ENCODE measurements at regions not wholly inside any gene's neighbourhood (a gene's known extent, or its start where the extent isn't known, plus 50 kb on each side); places are given as distances from the start of the nearest gene placed in this dataset.

DNA sequence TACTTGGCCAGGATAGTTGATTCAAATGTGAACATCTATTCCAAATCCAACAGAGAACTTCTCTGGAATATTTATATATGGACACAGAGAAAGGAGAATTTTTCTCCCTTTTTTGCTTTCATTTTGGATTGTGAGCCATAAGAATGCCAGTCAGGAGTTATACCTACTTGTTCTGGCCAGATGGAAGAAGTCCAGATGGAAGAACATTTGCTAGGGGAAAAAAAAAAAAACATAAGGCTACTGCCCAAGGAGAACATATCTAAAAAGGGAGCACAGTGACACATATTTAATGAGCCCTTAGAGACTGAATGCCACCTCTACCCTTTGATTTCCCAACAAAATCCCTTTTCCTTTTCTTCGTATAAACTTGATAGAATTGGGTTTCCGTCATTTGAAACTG lies 61.7 kb upstream of the PPP2R2B start:
- DNase-seq = no peak

DNA sequence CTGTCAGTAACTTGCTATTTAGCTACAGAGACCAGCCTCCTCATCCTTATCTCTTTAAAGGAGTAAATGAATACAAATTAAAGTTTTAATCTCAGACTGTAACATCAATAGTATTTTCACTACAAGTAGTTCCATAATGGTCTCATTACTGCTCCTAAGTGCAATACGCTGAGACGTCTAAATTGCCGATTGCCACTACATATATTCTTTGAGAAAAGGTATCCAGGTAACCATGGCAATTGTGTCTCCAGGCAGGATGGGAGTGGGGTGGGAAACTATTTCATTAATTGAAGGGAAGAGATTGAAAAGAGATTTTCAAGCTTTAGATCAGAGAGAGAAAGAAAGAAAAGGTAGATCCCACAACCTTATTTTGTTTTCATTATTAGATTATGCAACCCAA lies 65.5 kb upstream of the PPP2R2B start:
- DNase-seq = no peak

DNA sequence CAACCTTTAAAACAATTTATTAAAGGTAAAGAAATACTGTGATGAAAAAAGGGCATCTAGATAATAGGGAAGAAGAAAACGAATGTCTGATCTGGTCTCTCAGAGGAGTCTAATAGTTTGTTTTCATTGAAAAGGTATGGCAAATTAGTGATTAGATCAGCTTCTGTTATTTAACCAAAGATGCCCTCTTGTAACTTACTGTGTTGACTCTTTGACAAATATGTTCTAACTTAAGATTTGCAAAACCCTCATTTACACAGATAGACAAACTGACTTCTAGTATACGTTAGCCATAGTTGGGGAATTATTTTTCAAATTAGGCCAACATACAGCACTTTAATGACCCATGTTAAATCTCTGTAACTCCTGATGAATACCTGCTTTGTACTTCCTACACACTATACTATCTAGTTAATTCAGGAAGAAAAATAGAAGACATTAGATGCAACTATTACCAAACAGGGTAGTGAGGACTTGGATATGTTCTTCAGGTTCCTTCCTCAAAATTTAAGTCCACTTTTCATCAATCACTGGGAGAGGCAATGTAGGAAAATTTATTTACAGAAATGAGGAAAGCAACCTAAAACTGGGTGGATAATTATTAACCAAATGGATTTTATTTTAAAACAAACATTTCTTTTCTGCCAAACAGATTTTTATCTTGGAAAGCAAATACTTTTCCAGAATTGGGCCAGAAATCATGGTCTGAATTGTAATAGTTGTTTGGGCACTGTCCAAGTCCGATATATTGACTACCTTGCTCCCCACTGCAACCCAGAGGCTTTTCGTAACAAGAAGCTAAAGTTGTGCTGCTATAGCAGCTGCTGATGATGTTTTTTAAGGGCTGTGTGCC lies 66.4 kb upstream of the PPP2R2B start:
- DNase-seq = no peak

DNA sequence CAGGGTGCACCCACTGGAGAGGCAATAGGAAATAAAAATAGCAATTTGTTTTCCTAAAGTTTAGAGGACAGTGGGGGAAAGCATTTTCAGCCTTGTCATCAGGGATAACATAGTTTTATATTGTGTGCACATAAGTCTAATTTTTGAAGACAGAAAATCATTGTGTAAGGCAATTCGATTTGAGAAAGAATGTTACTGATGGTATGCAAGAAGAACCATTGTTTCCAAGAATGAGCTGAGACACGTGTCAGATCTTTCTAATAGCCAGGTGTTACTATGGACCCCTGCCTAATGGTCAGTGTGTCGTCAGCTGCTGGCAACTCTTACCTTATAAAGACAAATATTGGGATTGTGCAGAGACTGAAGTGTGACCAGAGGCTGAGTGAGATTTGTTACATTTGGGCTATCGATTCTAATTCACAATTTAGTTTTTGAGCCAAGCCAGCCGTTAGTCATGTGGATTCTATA lies 67.1 kb upstream of the PPP2R2B start:
- DNase-seq = no peak

DNA sequence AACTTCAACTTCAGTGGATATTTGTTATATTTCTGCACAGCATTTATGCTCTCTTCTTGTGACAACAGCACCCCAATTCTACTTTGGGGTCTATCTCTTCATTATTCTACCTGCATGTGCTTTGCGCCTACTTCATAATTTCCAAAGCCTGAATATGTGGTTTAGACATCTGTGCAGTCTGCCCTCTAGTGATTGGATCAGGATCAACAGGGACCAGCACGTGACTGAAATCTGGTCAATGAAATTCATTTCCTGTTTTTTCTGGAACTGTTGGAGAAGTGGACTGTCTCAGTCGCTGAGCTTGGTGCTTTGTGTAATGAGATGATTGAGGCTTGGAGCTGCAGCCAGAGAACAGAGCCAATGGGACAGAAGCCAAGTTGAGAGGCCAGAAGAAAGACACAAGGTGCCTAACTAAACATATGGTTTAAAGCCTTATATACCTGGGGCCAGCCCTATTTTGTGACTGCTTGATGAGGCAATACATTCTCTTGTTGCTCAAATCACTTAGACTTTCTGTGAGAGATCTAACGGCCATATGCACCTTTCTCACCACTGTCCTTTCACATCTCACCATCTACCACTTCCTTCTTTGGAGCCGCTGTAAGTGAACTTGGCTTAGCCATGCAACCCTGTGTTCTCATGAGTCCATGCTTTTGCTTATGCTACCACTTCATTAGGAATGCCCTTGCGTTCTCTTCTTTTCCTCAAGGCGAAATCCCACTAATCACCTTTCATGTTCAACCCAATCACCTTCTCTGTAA lies 68.8 kb upstream of the PPP2R2B start:
- no peak for DNase-seq

DNA sequence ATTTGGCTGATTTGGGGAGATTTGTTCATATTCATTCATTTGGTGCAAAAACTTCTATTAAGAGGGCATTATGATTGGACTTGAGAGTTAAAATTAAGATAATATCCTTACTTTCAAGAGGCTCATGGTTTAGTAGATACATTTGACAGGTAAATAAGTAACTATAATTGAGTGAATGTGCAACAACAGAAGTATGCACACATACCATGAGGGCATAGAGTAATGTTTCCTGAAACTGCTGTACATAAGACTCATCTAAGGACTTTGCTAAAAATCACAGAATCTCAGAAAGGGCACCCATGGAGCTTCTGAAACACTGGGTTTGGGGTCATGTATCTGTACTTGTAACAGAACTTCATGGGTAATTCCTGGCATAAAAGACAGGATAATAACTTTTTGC lies 70.1 kb upstream of the PPP2R2B start:
- DNase-seq = no peak

DNA sequence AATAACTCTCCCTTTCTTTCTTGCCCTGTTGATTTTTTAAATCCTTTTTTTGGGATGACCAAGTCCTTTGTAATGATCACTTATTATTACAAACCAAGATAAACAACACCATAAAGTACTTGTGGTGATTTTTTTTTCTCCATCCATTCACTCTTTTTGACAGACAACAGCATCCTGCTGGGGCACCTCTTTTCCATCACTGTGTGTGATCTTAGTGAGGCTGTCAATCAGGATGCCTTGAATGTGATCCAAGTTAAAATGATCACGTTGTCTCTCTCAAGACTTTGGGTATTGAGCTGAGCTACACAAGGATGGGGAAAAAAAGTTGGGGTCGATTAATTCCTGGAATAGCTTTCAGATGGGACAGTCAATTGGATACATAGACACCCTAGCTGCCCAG lies 73.6 kb upstream of the PPP2R2B start:
- no peak for DNase-seq

DNA sequence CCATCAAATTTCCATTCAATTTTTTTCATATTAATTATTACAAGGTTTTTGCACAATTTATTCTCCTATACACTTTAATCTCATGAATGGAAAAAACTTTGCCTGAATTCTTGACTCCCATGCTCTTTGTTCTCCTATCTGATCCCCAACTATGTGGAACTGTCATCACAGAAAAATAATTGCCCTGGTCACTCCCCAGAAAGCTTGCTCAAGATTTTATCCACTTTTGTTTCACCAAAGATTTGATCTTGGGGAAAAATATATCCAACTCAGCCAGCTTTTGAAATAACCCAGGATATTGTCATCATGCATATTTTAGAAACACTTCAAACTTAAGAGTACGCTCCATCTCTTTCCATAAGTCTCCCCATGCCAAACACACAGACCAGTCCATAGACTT lies 77.7 kb upstream of the PPP2R2B start:
- no peak for DNase-seq

DNA sequence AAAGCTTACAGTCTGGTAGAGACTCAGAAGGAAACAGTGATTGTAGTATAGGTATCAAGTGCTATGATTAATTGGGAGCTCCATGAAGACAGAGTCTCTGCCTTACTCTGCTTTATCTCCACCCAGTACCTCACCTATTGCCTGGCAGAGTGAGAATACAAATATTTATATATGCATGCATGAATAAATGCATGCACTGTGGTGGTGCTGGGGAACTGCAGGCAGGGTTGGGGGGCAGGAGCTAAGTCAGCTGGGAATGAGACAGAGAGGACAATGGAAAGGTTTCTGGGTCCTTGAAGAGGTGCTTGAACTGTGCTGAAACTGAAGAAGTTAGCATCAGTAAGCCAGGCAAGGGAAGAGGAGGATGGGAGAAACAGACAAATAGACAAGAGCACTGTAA lies 80.8 kb upstream of the PPP2R2B start:
- DNase-seq = no peak

DNA sequence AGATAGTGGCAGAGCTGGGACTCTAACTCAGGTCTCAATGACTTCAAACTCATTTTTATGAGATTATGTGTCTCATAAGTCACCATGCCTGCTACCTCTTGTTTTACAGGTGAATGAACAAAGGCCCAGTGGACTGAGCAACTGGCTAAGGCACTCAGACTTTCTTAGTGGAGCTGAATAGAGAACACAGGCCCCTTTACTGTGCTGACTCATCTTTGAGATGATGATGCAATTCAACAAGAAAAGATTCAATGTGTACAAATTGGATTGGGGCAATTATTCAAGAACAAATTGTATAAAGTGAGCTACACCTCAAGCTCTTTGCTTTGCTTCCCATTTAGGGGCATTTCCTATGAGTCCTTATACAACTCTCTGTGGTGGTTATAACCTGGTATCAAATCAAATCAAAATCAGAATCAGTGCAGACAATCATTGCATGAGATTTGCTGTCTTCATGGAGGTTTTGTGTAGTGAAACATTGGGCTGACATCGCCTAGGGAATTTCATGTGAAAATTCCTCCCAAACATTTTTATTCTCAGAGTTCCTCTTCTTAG lies 84.3 kb upstream of the PPP2R2B start:
- no peak for DNase-seq

DNA sequence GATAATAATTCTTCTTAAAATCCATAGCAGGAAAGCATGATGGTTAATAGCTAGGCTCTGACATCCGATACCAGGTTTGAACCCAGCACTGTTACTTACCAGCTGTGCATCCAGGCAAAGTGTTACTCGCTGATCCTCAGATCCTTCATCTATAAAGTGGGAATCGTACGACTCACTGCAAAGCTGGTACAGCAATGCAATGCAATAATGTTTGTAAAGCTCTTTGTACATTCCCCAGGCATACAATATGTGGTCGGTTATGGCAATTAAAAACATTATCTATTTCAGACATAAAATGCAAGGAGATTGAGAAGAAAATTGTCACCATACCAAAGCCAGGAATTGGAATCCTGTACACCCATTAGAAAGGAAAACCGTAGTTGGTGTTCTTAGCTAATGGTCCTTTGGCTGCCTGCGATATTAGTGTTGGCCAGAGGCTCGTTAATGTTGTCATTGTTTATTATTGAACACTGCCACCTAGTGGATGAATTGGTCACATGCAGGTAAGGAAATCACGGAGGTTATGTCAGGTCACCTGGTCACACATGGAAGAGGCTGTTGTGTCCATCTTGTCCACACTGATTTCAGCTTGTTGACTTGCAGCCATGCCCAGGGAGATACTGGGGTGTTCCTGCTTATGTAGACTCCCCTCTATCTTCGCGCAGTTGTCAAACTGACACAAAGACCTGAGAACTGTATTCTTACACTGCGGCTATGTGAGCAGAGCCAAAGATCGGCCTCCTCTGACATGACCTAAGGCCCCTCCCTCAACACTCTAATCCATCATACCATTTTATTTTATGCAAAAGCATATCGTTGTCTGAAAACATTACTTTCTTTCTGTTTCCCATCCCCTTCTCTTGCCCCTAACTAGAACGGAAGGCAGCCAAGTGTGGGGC lies 87.5 kb upstream of the PPP2R2B start:
- peak; percentile 85 for DNase-seq

DNA sequence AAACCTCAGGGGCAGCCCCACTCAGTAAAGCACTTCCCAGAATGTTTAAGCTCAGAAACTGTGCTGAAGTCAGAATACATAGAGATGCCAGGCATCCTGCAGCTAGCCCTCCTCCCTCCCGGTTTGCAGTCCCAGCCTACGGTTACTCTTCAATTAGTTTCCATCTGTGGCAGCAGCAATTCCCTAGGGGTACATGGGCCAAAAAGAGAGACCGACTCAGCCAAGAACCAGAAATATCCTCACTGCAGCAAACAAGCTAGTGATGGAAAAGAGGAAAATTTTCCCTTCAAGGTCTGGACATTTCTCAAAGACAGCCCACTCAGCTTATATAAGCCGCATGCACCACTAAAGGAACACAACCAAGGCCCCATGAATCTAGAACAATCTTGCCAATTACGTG lies 89.1 kb upstream of the PPP2R2B start:
- no peak for DNase-seq

DNA sequence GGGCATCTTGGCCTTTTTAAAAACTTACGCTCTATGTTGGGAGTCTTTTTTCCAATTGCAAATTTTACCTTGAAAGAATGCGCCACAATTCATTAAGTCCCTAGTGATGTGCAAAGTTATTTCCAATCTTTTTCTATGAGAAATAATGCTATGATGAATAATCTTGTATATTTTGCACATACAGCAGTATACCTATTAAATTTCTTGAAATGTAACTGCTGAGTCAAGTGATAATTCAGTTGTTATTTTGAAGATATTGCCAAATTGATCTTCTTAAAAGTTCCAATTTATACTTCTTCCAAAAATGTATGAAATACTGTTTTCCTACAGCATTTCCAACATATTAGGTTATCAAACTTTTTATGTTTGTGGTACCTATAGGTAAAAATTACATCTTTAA lies 92.8 kb upstream of the PPP2R2B start:
- no peak for DNase-seq

DNA sequence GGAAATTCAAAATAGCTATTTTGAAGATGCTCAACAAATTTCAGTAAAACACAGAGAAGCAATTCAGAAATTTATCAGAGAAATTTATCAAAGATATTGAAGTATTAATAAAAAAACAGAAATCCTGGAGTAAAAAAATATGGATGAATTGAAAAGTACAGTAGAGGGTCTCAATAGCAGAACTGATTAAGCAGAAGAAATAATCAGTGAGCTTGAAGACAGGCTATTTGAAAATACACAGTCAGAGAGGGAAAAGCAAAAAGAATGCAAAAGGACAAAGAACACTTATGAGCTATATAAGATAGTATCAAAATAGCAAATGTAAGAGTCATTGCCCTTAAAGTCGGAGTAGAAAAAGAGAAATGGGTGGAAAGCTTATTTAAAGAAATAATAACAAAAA lies 107.9 kb upstream of the PPP2R2B start:
- no peak for DNase-seq

DNA sequence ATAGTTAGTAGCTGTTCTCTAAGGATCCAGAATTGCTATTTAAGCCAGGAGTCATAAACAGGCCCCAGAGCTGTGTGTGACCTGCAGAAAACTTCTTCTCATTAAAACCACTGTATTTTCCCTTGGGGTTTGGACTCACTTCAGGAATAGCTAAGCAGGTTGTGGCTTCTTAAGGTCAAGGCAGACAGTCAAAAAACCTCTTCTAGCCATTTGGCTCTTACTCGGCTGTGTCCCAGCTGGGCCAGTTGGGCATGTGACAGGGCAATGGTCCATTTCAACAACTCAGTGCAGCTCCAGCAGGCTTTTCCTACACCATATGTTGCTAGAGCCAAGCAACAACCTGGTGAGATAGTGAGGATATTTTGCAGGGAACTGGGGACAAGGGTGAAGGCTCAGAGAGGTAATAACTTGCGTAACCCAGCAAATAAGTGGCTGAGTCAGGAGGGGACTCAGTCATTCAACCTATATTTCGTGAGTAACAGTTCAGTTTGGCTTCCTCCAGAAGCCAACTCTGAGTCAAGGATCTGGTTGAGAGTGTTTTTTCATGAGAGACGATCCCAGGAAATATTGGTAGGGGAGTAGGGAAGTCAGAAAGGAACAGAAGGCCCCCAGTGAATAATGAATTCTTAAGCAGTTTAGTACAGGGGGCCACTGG lies 115.4 kb upstream of the PPP2R2B start:
- DNase-seq = no peak

DNA sequence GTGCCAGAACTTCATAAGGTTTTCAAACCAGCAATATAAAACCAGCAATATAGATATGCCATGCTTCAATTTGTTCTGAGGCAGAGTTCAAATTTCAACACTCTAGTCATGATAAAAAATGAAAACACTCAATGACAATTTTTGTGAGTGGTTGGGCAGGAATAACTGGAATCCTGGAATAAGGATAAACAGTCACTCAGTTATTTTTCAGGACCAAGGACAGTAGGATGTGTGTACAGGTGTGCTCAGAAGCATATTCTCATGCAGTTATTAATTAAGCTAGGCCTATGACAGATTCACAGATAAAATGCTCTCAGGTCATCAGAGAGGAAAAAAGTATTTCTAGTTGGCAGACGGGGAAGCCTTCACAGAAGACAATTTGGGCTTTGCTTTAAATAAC lies 117.3 kb upstream of the PPP2R2B start:
- no peak for DNase-seq

DNA sequence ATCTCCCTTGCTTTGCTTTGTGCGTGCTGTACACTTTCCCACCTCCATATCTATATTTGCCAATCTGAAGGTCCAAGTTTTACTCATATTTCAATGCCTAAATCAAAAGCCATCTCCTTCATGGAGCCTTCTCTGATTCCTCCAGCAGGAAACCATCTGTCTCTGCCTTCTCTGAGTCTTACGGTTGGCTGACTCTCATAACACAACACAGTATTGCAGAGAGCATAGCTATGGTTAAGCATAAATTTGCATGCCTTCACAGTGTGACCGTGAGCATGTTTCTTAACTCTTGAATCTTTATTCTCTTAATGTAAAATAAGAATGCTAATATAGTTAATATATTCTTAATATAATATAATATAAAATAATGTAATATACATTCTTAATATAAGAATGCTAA lies 136.8 kb upstream of the PPP2R2B start:
- DNase-seq = no peak

DNA sequence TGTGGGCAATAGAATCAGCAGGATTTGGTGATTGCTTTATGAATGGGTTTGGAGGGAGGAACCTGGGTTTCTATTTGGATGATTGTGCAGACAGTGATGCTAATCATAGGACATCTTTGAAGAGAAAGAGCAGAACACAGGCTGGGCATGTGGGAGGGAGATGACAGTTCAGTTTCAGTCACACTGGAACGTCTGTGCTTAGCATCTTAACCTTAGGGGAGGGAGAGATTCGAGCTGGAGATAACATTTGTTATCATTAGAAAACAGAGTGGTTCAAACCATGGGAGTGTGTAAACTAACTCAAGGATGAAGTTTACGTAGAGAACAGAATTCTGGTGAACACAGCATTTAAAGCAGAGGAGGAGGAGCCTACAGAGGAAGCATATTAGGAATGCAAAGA lies 138.6 kb upstream of the PPP2R2B start:
- no peak for DNase-seq

DNA sequence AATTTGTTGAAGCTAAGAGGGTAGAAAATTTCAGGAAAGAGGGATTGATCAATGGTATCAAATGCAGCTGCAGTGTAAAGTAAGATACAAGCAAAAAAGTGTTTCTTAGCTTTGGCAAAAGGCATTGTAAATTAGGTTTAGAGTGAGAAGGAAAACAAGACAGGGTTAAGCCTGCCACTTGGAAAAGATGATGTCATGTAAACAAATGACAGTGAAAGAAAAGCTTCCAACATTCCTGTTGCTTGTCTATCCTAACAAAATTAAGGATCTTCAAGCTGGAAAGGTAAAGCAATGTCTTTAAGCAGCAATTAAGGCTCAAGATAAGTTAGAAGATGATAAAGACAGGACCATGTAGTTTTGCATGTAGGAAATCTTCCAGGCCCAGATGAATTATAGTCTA lies 139.1 kb upstream of the PPP2R2B start:
- DNase-seq = no peak

DNA sequence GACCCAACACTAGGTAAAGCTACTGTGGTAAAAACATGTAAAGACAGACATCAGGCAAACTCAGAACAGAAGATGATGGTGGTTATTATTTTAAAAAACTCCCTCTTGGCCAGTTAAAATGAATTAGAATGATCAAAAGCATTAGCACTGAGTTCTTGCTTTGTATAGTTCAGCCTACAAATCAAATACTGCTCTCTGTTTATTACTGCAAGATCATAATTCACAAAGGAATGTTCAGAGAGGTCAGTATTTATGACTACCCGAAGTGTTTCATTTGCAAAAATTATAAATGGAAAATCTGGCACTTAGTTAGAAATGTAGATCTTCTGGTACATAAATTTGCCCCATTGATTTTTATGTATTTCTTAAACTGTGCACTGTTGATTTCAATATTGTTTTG lies 140.3 kb upstream of the PPP2R2B start:
- DNase-seq = no peak

DNA sequence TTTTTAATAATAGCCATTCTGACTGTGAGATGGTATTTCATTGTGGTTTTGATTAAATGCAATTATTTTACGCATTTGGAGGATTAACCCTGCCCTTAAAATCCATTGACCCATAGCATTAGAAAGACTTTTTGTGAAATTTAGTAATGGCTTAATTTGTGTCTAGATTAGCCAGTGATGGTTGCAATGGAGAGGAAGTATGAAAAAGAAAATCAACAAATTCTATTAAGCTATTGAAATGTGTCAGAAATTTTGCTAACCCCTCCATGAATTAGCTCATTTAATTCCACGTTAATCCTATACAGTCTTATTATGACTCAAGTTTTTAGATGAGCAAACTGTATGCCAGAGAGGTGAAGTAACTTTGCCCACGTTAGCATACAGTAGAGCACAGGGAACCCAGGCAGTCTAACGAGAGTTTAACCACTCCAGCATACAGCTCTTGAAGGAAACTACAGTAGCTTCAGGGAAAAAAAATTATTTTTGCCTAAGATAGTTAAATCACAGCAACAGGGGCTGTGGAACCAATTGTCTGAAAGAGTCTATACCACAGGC lies 158.2 kb upstream of the PPP2R2B start:
- no peak for DNase-seq

All from NCI-H748 treated with DMSO at 0.1 percent for 48 hours (cell line).